Fibroblast of mammary gland (primary cell): ENCODE measurements at regions not wholly inside any gene's neighbourhood (a gene's known extent, or its start where the extent isn't known, plus 50 kb on each side); places are given as distances from the start of the nearest gene placed in this dataset.
"Not testable (repeated sequence)": the region's sequence is repeated elsewhere in the genome, so short reads cannot be mapped to it uniquely, and the experiment has no call there.

Source experiments
- DNase-seq: peaks from one replicate; pipeline ENCODE4 v3.0.0-alpha.2; 2010; ENCODE audit warnings: low read depth
- H3K4me3 ChIP-seq: 2 replicates; pipeline ENCODE4 v1.5.1; 2011; ENCODE audit warnings: low read depth, mild to moderate bottlenecking, low read length, moderate library complexity; ENCODE audit not compliant: control insufficient read depth
- CTCF ChIP-seq: conservative IDR thresholded peaks from 2 replicates; pipeline ENCODE4 v1.5.1; 2011; ENCODE audit warnings: low read depth, low read length, inconsistent platforms; ENCODE audit not compliant: control insufficient read depth, insufficient read depth

- peak; percentile 47 for DNase-seq
- H3K4me3 ChIP-seq = no peak overlapping the region
- TF ChIP-seq CTCF = no peak
These were observed 865.7 kb downstream of the SLC6A15 start for GRCh38 chr12:84046859-84047258.

- DNase-seq = no peak
- no peak for TF ChIP-seq CTCF
- no peak overlapping the region for H3K4me3 ChIP-seq
These were observed 869.2 kb downstream of the SLC6A15 start for GRCh38 chr12:84043355-84043754.

- H3K4me3 ChIP-seq = no peak overlapping the region
- no peak for TF ChIP-seq CTCF
- no peak for DNase-seq
These were observed 874.4 kb downstream of the SLC6A15 start for GRCh38 chr12:84038242-84038641.

GRCh38 chr12:84036912-84037311 lies 875.7 kb downstream of the SLC6A15 start:
- no peak for TF ChIP-seq CTCF
- no peak for DNase-seq
- H3K4me3 ChIP-seq = no peak overlapping the region

- H3K4me3 ChIP-seq = no peak overlapping the region
- no peak for TF ChIP-seq CTCF
- no peak for DNase-seq
These were observed 876.8 kb downstream of the SLC6A15 start for GRCh38 chr12:84035766-84036165.

GRCh38 chr12:84034871-84035270 lies 877.7 kb downstream of the SLC6A15 start:
- no peak for TF ChIP-seq CTCF
- DNase-seq = no peak
- no peak overlapping the region for H3K4me3 ChIP-seq

GRCh38 chr12:84033162-84033561 lies 879.4 kb downstream of the SLC6A15 start:
- DNase-seq = no peak
- no peak for TF ChIP-seq CTCF
- H3K4me3 ChIP-seq = no peak overlapping the region

- DNase-seq, H3K4me3 ChIP-seq: not testable (repeated sequence)
These were observed 893.9 kb downstream of the SLC6A15 start for GRCh38 chr12:84018556-84019179.
